Endometrial microvascular endothelial cells (primary cell): ENCODE measurements at regions not wholly inside any gene's neighbourhood (a gene's known extent, or its start where the extent isn't known, plus 50 kb on each side); places are given as distances from the start of the nearest gene placed in this dataset.

Experiments
- in situ Hi-C: cut with HindIII; loops from 2 replicates; pipeline ENCODE4 v1.10.0; 2017; ENCODE audit warnings: low sequenced_read_pairs, low pct_unique_long_range_greater_than_20kb; ENCODE audit errors: inconsistent ontology term

DNA sequence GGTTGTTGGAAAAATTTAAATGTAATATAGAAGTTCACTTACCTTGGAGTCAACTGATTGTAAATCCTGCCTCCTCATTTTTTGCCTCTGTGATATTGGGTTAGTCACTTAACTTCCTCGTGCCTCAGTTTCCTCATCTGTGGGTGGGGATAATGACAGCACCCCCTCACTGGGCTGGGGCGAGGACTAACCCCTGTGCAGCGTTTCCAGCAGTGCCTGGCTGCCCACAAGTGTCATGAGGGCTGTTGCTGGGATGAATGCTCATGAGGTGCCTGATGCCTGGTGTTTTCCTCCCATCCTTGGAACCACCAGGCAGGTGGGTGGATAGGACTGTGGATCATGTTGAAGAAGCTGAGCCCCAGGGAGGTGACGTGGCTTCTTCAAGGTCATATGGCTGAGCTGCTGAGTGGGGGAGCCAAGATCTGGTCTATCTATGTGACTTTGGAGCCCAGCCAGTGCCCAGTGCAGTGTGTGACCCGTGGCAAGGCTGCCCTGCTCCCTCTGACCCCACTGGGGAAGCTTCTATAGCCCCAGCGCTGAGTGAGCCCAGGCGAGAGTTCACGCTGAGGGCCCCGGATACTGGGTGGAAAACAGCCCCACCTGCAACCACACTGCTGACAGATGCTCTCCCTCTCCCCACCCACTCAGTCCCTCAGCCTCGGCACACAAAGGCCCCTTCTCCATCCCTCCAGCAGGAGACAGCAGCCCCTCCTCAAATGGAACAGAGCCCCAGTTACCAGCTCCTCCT, 446.0 kb downstream of the PTPRU start:
- in situ Hi-C loops, result loop anchor here (25.0 kb wide), 1 partner anchor 445 kb away; the partner anchor contains the start of genes MECR and PTPRU

DNA sequence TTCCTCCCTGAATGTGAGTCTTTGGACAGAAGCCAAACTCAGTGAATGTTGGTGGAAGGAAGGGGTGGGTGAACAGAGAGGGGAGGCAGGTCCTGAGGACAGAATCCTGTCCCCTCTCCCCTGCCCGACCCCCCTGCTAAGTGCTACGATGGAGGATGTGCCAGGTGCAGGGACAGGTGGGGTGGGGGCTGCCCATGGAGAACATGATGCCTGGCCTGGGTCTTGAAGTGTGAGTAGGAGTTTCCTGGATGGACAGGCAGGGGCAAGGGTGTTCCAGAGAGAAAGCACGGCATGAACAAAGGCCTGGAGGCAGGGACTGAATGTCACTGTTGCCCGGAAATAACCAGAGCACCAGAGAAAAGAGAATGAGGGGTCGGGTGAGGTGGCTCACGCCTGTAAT, 445.1 kb downstream of the PTPRU start:
- in situ Hi-C loops, result loop anchor here (25.0 kb wide), 1 partner anchor 444 kb away; the partner anchor contains the start of genes MECR and PTPRU

DNA sequence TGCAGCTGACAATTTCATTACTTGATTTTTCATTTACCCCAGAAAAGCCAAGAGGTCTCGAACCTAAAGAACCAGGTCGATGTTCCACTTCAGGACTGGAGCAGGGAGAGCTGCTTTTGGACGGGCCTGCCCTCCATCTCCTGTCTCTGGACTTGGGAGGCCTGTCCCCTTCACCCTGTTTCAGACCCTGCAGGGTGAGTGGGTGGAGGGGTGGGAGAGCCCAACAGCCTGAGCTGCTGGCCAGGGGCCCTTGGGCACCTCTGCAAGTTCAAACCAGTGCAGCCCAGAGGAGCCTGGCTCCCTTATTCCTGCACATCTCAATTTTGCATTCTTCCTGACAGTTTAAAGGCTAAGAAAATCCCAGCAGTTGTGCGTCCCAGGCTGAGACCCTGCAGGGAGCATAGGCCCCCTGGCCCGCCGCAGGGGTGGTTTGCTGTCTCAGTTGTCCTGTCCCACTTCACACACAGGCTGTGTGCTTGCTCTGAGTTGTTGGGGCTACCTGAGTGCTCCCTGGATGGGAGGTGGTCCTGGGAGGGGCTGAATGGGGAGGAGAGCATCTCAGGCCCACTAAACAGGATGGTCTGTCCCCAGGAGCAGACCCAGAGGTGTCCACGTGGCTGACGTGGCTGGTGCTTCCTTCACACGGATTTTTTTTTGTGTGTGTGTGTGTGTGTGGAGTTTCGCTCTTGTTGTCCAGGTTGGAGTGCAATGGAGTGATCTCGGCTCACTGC, 443.7 kb downstream of the PTPRU start:
- in situ Hi-C loops, result loop anchor here (25.0 kb wide), 1 partner anchor 443 kb away; the partner anchor contains the start of genes MECR and PTPRU

GRCh38 chr1:29679316-29679715, 443.0 kb downstream of the PTPRU start:
- in situ Hi-C loops, result loop anchor here (25.0 kb wide), 1 partner anchor 442 kb away; the partner anchor contains the start of genes MECR and PTPRU

DNA sequence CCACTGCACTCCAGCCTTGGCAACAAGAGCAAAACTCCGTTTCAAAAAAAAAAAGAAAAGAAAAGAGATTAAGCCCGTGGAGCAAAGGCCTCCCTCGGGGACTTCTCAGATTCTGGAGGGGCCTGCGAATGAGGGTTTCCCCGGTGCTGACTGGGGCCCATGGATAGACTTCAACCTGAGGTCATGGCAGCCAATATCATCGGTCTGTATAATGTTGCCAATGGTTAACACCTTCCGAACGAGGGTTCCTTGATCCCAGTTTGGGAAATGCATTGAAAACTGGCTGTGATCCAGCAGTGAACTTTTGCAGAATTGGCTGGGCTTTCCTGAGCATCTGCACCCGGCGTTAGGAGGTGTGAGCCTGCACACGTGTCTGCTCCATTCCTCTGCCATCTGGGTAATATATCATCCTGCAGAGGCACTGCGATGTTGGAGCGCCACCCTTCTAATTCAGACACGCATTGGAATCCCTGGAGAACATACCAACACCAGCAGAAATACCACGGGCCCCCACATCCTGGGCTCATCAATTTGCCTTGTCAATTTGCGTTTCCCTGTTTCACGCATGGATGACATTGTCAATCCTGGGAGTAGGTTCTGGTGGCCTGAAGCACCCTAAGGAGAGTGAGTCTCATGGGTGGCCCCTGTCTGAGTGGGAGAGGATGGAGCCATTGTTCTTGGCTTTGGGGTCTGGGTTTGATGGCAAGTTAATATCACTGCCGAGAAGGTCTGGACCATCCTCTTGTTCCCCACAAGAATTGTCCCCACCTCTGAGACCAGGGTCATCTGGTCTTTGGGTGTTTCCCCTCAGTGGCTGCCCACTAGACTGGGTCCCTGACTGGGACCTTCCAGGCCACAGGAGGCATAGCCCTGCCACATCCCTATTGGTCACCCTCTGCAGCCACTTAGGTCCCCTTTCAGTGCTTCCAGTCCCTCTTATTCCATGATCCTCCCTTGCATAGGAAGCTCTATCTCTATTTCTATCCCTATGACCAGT, 441.0 kb downstream of the PTPRU start:
- in situ Hi-C loops, result loop anchor here (25.0 kb wide), 1 partner anchor 440 kb away; the partner anchor contains the start of genes MECR and PTPRU

GRCh38 chr1:29676496-29676895, 440.2 kb downstream of the PTPRU start:
- in situ Hi-C loops, result loop anchor here (25.0 kb wide), 1 partner anchor 439 kb away; the partner anchor contains the start of genes MECR and PTPRU

DNA sequence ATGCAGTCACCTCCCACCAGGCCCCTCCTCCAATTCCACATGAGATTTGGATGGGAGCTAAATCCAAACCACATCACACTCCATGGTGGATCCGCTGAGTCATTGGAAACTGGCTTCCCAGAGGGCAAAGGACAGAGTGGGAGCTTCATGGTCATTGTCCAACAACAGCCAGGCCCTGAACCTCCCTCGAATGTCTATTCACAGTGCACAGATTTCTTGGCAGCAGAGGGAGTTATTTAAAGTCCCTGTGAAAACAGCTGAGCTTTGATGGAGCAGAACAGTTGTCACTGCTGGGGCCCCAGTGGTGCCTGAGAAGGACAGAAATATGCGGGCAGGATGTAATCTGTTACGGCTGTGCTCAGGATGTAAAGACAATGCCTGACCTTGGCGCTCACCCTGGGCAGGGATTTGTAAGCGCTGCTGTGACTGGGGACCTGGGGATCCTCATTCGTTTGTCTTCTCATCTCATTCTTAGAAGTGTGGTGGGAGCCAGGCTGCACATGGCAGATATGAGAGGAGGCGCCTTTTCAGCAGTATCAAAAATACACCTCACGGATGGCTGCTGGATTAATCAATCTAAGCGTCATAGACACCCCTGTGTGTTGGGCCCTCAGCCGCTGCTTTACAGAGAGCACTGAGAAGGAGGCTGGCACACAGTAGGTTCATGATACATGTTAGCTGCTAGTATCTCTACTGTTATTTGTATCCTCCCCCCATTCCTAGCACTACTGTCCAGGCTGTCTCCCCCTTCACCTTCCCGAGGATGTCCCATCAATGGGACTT, 439.4 kb downstream of the PTPRU start:
- in situ Hi-C loops, result loop anchor here (25.0 kb wide), 1 partner anchor 438 kb away; the partner anchor contains the start of genes MECR and PTPRU

- in situ Hi-C loops, result loop anchor here (25.0 kb wide), 1 partner anchor 437 kb away; the partner anchor contains the start of genes MECR and PTPRU
These were observed 438.5 kb downstream of the PTPRU start for GRCh38 chr1:29674627-29675326.

- in situ Hi-C loops, result no loop called here
These were observed 437.6 kb downstream of the PTPRU start for GRCh38 chr1:29673669-29674626.

- in situ Hi-C loops, result no loop called here
These were observed 436.8 kb downstream of the PTPRU start for GRCh38 chr1:29673228-29673500.

DNA sequence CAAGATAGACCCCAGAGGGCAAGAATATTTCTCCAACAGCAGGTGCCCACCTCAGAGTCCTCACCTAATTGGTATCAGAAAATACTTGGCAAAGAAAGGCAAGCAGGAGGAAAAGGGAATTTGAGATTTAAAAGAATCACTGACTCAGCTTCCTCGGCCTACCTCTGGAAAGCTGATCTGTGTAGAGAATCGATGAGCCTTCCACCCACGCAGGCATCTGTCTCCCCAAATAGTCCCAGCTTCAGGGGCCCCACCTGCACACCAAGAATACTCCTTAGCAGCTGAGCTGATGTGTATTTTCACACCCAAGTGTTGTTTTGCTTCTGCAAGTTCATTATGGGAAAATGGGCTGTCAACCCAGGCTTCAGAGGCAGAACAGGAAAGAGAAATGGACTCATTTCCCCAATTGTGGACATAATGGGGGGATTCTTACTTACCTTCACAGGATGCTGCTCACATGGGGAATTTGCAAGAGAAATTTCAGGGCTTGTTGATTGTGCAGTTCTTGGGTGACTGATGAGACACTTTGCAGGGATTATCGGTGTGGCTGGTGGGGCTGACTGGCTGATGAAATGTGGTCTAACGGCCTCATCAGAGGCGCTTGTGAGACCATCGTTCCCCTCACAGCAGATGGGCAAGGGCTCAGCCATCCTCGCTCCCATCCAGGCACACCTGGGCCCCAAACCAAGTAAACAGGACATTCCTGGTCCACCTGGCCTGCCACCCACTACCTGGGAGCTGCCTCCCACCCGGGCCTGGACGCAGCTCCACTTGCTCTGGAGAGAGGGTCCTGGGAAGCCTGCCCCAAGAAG, 436.3 kb downstream of the PTPRU start:
- in situ Hi-C loops, result no loop called here

DNA sequence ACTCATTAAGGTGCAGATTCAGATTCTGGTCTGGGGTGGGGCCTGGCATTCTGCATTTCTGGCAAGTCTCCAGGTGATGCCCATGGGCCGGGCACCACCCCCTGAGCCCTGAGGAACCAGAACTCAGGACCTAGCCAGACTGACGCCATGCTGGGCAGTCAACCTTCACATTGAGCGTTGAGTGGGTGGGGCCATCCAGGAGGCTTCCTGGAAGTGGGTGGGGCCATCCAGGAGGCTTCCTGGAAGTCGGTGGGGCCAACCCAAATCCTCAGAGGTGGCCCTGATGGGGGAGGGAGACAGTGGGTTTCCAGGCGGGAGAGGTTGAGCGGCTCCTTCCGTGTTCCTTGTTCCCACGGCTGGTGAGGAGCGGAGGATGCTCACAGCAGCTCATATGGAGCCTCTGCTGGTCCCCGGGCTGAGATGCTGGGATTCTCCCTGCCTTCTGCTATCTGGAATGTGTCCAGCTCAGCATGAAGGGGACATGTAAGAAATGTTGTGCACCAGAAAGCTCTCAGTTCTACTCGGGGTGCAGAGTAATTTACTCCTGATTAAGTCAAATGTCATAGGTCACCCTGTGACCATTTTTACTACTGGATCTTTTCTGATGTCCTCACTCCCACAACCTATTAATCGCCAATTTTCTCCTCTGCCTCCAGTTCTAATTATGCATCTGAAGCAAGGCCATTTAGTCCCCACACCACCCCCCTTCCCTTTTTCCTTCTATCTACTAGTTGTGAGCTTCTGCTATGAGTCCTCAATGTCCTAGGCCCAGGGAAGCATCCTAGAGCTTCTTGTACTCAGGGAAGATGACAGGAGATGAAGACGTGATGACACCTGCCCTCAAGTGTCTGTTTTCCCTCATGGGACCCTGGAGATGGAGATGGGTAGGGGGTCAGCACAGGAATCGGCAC, 435.4 kb downstream of the PTPRU start:
- in situ Hi-C loops, result no loop called here

GRCh38 chr1:29670752-29671151, 434.4 kb downstream of the PTPRU start:
- in situ Hi-C loops, result no loop called here

- in situ Hi-C loops, result no loop called here
These were observed 433.6 kb downstream of the PTPRU start for GRCh38 chr1:29669912-29670311.
